ENCODE measurements at regions not wholly inside any gene's neighbourhood (a gene's known extent, or its start where the extent isn't known, plus 50 kb on each side); places are given as distances from the start of the nearest gene placed in this dataset.

DNA sequence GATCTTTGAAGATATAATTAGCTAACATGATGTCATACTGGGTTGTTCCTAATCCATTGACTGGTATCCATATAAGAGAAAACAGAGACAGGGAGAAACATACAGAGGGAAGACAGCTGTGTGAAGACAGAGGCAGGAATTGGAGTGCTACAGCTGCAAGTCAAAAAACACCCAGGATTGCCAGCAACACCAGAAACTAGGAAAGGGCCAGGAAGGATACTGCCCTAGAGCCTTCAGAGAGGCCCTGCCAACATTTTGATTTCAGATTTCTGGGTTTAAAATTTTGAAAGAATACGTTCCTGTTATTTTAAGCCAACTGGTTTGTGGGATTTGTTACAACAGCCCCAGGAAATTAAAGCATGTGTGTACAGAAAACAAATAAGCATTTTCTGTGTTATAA lies 473.7 kb upstream of the FLRT2 start:
- 29% methylated on average over 1 of the region's 1 CpG for WGBS

GRCh38 chr14:85057221-85057620 lies 472.7 kb upstream of the FLRT2 start:
- Histone ChIP-seq H3K9me3 (peaks cover 10% of the 10 kb centered on the region), H3K36me3 (no peaks in the 10 kb centered on the region), H3K27me3 (no peaks in the 10 kb centered on the region), H3K4me3 (no peak overlapping the region), H3K4me1 (no peaks in the 10 kb centered on the region), H3K27ac (no peak overlapping the region)
- no peak for TF ChIP-seq POLR2A (IDR thresholded peaks at IDR 0.05)
- no peak for TF ChIP-seq POLR2AphosphoS5 (IDR thresholded peaks at IDR 0.05)
- TF ChIP-seq, protein P1, sequence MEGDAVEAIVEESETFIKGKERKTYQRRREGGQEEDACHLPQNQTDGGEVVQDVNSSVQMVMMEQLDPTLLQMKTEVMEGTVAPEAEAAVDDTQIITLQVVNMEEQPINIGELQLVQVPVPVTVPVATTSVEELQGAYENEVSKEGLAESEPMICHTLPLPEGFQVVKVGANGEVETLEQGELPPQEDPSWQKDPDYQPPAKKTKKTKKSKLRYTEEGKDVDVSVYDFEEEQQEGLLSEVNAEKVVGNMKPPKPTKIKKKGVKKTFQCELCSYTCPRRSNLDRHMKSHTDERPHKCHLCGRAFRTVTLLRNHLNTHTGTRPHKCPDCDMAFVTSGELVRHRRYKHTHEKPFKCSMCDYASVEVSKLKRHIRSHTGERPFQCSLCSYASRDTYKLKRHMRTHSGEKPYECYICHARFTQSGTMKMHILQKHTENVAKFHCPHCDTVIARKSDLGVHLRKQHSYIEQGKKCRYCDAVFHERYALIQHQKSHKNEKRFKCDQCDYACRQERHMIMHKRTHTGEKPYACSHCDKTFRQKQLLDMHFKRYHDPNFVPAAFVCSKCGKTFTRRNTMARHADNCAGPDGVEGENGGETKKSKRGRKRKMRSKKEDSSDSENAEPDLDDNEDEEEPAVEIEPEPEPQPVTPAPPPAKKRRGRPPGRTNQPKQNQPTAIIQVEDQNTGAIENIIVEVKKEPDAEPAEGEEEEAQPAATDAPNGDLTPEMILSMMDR (IDR thresholded peaks at IDR 0.05) = no peak
- TF ChIP-seq EP300 (IDR thresholded peaks at IDR 0.05) = no peak
- DNase-seq (ENCODE audit: low spot score in 2 of 2) = no peak
- 60% methylated on average over 7 of the region's 7 CpGs for WGBS

More for the DNA sequence above, 473.7 kb upstream of the FLRT2 start:
- no peaks in the 10 kb centered on the region for H3K36me3 ChIP-seq
- H3K4me1 ChIP-seq = no peaks in the 10 kb centered on the region
- H3K4me3 ChIP-seq = no peak overlapping the region
- no peak overlapping the region for H3K27ac ChIP-seq
- TF ChIP-seq, protein P1 (IDR thresholded peaks at IDR 0.05) = no peak
- TF ChIP-seq POLR2AphosphoS5 (IDR thresholded peaks at IDR 0.05) (no peak), EP300 (IDR thresholded peaks at IDR 0.05) (no peak), POLR2A (IDR thresholded peaks at IDR 0.05) (no peak)
- H3K27me3 ChIP-seq = no peaks in the 10 kb centered on the region
- no peak for DNase-seq (ENCODE audit: low spot score in 2 of 2)
- H3K9me3 ChIP-seq = peaks cover 10% of the 10 kb centered on the region

DNA sequence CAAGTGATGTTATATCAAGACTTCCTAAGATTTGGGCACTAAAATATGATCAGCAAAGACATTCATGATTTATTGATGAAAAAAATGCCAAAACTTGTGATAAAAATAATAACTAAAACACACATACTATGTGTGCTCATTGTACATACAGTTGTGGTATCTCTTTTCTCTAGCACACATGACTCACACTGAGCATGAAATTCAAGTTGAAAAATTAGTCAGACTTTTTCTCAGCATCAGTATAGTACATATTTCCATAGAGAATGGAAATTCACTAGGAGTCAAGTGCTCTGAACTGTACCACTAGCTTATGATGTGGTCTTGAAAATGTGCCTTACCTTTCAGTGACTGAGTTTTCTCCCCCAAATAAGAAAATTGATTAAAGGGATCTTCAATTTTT lies 471.8 kb upstream of the FLRT2 start:
- Histone ChIP-seq H3K9me3 (peaks cover 7% of the 10 kb centered on the region), H3K36me3 (no peaks in the 10 kb centered on the region), H3K27me3 (no peaks in the 10 kb centered on the region), H3K4me1 (no peaks in the 10 kb centered on the region), H3K4me3 (no peak overlapping the region), H3K27ac (no peak overlapping the region)
- DNase-seq (ENCODE audit: low spot score in 2 of 2) = no peak
- no peak for TF ChIP-seq POLR2AphosphoS5 (IDR thresholded peaks at IDR 0.05)
- TF ChIP-seq, protein P1 (IDR thresholded peaks at IDR 0.05) = no peak
- no peak for TF ChIP-seq POLR2A (IDR thresholded peaks at IDR 0.05)
- TF ChIP-seq EP300 (IDR thresholded peaks at IDR 0.05) = no peak

GRCh38 chr14:85060121-85060520 lies 469.8 kb upstream of the FLRT2 start:
- no peaks in the 10 kb centered on the region for H3K36me3 ChIP-seq
- H3K4me3 ChIP-seq = no peak overlapping the region
- H3K4me1 ChIP-seq = no peaks in the 10 kb centered on the region
- no peaks in the 10 kb centered on the region for H3K9me3 ChIP-seq
- no peak overlapping the region for H3K27ac ChIP-seq
- no peak for DNase-seq (ENCODE audit: low spot score in 2 of 2)
- WGBS = 66% methylated on average over 5 of the region's 5 CpGs
- TF ChIP-seq POLR2A (IDR thresholded peaks at IDR 0.05) (no peak), EP300 (IDR thresholded peaks at IDR 0.05) (no peak), POLR2AphosphoS5 (IDR thresholded peaks at IDR 0.05) (no peak)
- TF ChIP-seq, protein P1 (IDR thresholded peaks at IDR 0.05) = no peak
- H3K27me3 ChIP-seq = no peaks in the 10 kb centered on the region

DNA sequence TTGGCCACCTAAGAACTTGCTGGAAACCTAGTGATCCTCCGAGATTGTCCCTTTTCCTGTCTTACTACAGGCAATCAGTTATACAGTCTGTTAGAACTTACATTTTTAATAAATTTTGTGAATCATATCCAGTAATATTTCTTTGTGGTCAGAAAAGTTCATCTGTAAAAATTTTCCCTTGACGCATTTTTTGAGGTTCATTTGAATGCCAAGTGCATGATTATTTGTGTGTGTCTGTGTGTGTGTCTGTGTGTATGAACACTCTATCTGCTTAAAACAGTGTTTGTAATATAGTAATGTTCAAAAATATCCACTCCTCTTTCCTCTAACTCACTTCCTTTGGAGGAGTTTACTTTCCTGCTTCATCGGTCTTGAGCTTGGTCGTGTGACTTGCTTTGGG lies 468.7 kb upstream of the FLRT2 start:
- Histone ChIP-seq H3K27me3 (no peaks in the 10 kb centered on the region), H3K36me3 (no peaks in the 10 kb centered on the region), H3K4me1 (no peaks in the 10 kb centered on the region), H3K9me3 (no peaks in the 10 kb centered on the region), H3K27ac (no peak overlapping the region), H3K4me3 (no peak overlapping the region)
- 79% methylated on average over 4 of the region's 4 CpGs for WGBS
- no peak for TF ChIP-seq EP300 (IDR thresholded peaks at IDR 0.05)
- TF ChIP-seq, protein P1 (IDR thresholded peaks at IDR 0.05) = no peak
- TF ChIP-seq POLR2AphosphoS5 (IDR thresholded peaks at IDR 0.05) = no peak
- no peak for TF ChIP-seq POLR2A (IDR thresholded peaks at IDR 0.05)
- no peak for DNase-seq (ENCODE audit: low spot score in 2 of 2)
